Activated T-helper 2 cell treated with anti-CD3 and anti-CD28 coated beads, Interferon-gamma antibody, Interleukin-2, Interleukin-4, amounts not matched to agents 10 μg/mL and 5 μg/mL and 100 μg/mL, durations not matched to agents 14 hours and 24 hours and 36 hours (primary cell): ENCODE measurements at regions not wholly inside any gene's neighbourhood (a gene's known extent, or its start where the extent isn't known, plus 50 kb on each side); places are given as distances from the start of the nearest gene placed in this dataset.
"Not testable (repeated sequence)": the region's sequence is repeated elsewhere in the genome, so short reads cannot be mapped to it uniquely, and the experiment has no call there.

Experiments
- DNase-seq: peaks from one replicate; pipeline ENCODE4 v3.0.0; 2021; ENCODE audit warnings: low spot score
- H3K27ac Mint-ChIP-seq: one replicate; pipeline ENCODE4 v1.8.0; 2021; ENCODE audit warnings: mixed read lengths
- H3K27me3 Mint-ChIP-seq: one replicate; pipeline ENCODE4 v1.8.0; 2021; ENCODE audit warnings: low read depth, mixed read lengths
- H3K36me3 Mint-ChIP-seq: one replicate; pipeline ENCODE4 v1.8.0; 2021; ENCODE audit warnings: low read depth, mixed read lengths
- H3K4me1 Mint-ChIP-seq: one replicate; pipeline ENCODE4 v1.8.0; 2021; ENCODE audit warnings: low read depth, mixed read lengths
- H3K4me3 Mint-ChIP-seq: one replicate; pipeline ENCODE4 v1.8.0; 2021; ENCODE audit warnings: low read depth, mild to moderate bottlenecking, moderate library complexity, mixed read lengths
- H3K9me3 Mint-ChIP-seq: one replicate; pipeline ENCODE4 v1.8.0; 2021; ENCODE audit warnings: mixed read lengths
- intact Hi-C: fragments of 100-400 bp; cut with micrococcal nuclease; formaldehyde crosslinking; loops from one replicate; pipeline ENCODE4 v1.15.1; 2023

GRCh38 chr11:23310276-23310675 lies 450.0 kb upstream of the CCDC179 start:
- intact Hi-C loops, result no loop called here
- Mint-ChIP-seq H3K4me3 (no peak overlapping the region), H3K27me3 (no peaks in the 10 kb centered on the region)

GRCh38 chr11:23311986-23312940 lies 452.0 kb upstream of the CCDC179 start:
- H3K4me1 Mint-ChIP-seq, result no peaks in the 10 kb centered on the region
- intact Hi-C loops, result no loop called here
- no peak overlapping the region for H3K27ac Mint-ChIP-seq
- H3K27me3 Mint-ChIP-seq, result no peaks in the 10 kb centered on the region
- no peaks in the 10 kb centered on the region for H3K36me3 Mint-ChIP-seq
- no peak for DNase-seq
- no peak overlapping the region for H3K4me3 Mint-ChIP-seq
- peaks cover 21% of the 10 kb centered on the region for H3K9me3 Mint-ChIP-seq

More at GRCh38 chr11:23310276-23310675, 450.0 kb upstream of the CCDC179 start:
- Mint-ChIP-seq H3K36me3 (no peaks in the 10 kb centered on the region), H3K4me1 (no peaks in the 10 kb centered on the region), H3K27ac (no peak overlapping the region), H3K9me3 (peaks cover 21% of the 10 kb centered on the region)
- DNase-seq, result no peak

- Mint-ChIP-seq H3K4me1 (no peaks in the 10 kb centered on the region), H3K27ac (no peak overlapping the region), H3K9me3 (peaks cover 21% of the 10 kb centered on the region), H3K27me3 (no peaks in the 10 kb centered on the region), H3K4me3 (no peak overlapping the region), H3K36me3 (no peaks in the 10 kb centered on the region)
- intact Hi-C loops, result no loop called here
- no peak for DNase-seq
Observed at GRCh38 chr11:23313001-23313400, 452.7 kb upstream of the CCDC179 start.

- Mint-ChIP-seq H3K9me3 (peaks cover 21% of the 10 kb centered on the region), H3K4me1 (no peaks in the 10 kb centered on the region), H3K27ac (no peak overlapping the region), H3K4me3 (no peak overlapping the region), H3K27me3 (no peaks in the 10 kb centered on the region), H3K36me3 (no peaks in the 10 kb centered on the region)
- intact Hi-C loops, result no loop called here
- no peak for DNase-seq
Observed at GRCh38 chr11:23314162-23314561, 453.9 kb upstream of the CCDC179 start.

GRCh38 chr11:23315286-23315685 lies 455.0 kb upstream of the CCDC179 start:
- intact Hi-C loops, result no loop called here
- peaks cover 25% of the 10 kb centered on the region for H3K9me3 Mint-ChIP-seq
- H3K4me1 Mint-ChIP-seq, result no peaks in the 10 kb centered on the region
- no peak overlapping the region for H3K4me3 Mint-ChIP-seq
- DNase-seq, result no peak
- no peak overlapping the region for H3K27ac Mint-ChIP-seq
- H3K36me3 Mint-ChIP-seq, result no peaks in the 10 kb centered on the region
- no peaks in the 10 kb centered on the region for H3K27me3 Mint-ChIP-seq

- Mint-ChIP-seq H3K36me3 (no peaks in the 10 kb centered on the region), H3K27me3 (no peaks in the 10 kb centered on the region), H3K4me3 (no peak overlapping the region), H3K4me1 (no peaks in the 10 kb centered on the region), H3K27ac (no peak overlapping the region), H3K9me3 (peaks cover 30% of the 10 kb centered on the region)
- no peak for DNase-seq
- intact Hi-C loops, result no loop called here
Observed at GRCh38 chr11:23317816-23318215, 457.5 kb upstream of the CCDC179 start.

GRCh38 chr11:23318670-23319069 lies 458.4 kb upstream of the CCDC179 start:
- Mint-ChIP-seq H3K4me1 (no peaks in the 10 kb centered on the region), H3K4me3 (no peak overlapping the region), H3K27me3 (no peaks in the 10 kb centered on the region), H3K36me3 (no peaks in the 10 kb centered on the region), H3K27ac (no peak overlapping the region), H3K9me3 (peaks cover 29% of the 10 kb centered on the region)
- DNase-seq, result no peak
- intact Hi-C loops, result no loop called here

GRCh38 chr11:23320131-23320530 lies 459.9 kb upstream of the CCDC179 start:
- H3K27ac Mint-ChIP-seq, result no peak overlapping the region
- no peak for DNase-seq
- H3K36me3 Mint-ChIP-seq, result no peaks in the 10 kb centered on the region

GRCh38 chr11:23335586-23335985 lies 475.3 kb upstream of the CCDC179 start:
- H3K36me3 Mint-ChIP-seq, H3K27me3 Mint-ChIP-seq, intact Hi-C loops, H3K4me3 Mint-ChIP-seq, H3K4me1 Mint-ChIP-seq, DNase-seq, H3K27ac Mint-ChIP-seq: not testable (repeated sequence)
- peaks cover 23% of the 10 kb centered on the region for H3K9me3 Mint-ChIP-seq

More at GRCh38 chr11:23320131-23320530, 459.9 kb upstream of the CCDC179 start:
- Mint-ChIP-seq H3K27me3 (no peaks in the 10 kb centered on the region), H3K4me1 (no peaks in the 10 kb centered on the region), H3K9me3 (peaks cover 33% of the 10 kb centered on the region), H3K4me3 (no peak overlapping the region)
- intact Hi-C loops, result no loop called here

GRCh38 chr11:23336961-23337360 lies 476.7 kb upstream of the CCDC179 start:
- intact Hi-C loops, result no loop called here
- Mint-ChIP-seq H3K27me3 (no peaks in the 10 kb centered on the region), H3K27ac (no peak overlapping the region), H3K36me3 (no peaks in the 10 kb centered on the region), H3K9me3 (peaks cover 15% of the 10 kb centered on the region), H3K4me1 (no peaks in the 10 kb centered on the region), H3K4me3 (no peak overlapping the region)
- no peak for DNase-seq

- no peaks in the 10 kb centered on the region for H3K4me1 Mint-ChIP-seq
- H3K27me3 Mint-ChIP-seq, result no peaks in the 10 kb centered on the region
- H3K27ac Mint-ChIP-seq, result no peak overlapping the region
- no peak for DNase-seq
- peaks cover 4% of the 10 kb centered on the region for H3K9me3 Mint-ChIP-seq
- intact Hi-C loops, result no loop called here
- no peak overlapping the region for H3K4me3 Mint-ChIP-seq
- H3K36me3 Mint-ChIP-seq, result no peaks in the 10 kb centered on the region
Observed at GRCh38 chr11:23353611-23354010, 493.3 kb upstream of the CCDC179 start.

GRCh38 chr11:23359297-23359696 lies 499.0 kb upstream of the CCDC179 start:
- DNase-seq, result no peak
- peaks cover 7% of the 10 kb centered on the region for H3K9me3 Mint-ChIP-seq
- no peaks in the 10 kb centered on the region for H3K4me1 Mint-ChIP-seq
- no peak overlapping the region for H3K27ac Mint-ChIP-seq
- H3K4me3 Mint-ChIP-seq, result no peak overlapping the region
- H3K27me3 Mint-ChIP-seq, result no peaks in the 10 kb centered on the region
- intact Hi-C loops, result no loop called here
- H3K36me3 Mint-ChIP-seq, result no peaks in the 10 kb centered on the region

- H3K4me3 Mint-ChIP-seq, result no peak overlapping the region
- no peaks in the 10 kb centered on the region for H3K27me3 Mint-ChIP-seq
- no peak overlapping the region for H3K27ac Mint-ChIP-seq
- peaks cover 19% of the 10 kb centered on the region for H3K9me3 Mint-ChIP-seq
- intact Hi-C loops, result no loop called here
- no peak for DNase-seq
- no peaks in the 10 kb centered on the region for H3K36me3 Mint-ChIP-seq
- no peaks in the 10 kb centered on the region for H3K4me1 Mint-ChIP-seq
Observed at GRCh38 chr11:23364076-23364475, 503.8 kb upstream of the CCDC179 start.
